Aorta (tissue), 5 donors: ENCODE measurements at regions not wholly inside any gene's neighbourhood (a gene's known extent, or its start where the extent isn't known, plus 50 kb on each side); places are given as distances from the start of the nearest gene placed in this dataset.

Experiments used
- ATAC-seq: fragments of 200-7000 bp; cut with Tn5 transposase; one replicate; pipeline ENCODE4 v1.9.1; 2022; ENCODE audit warnings: moderate library complexity; ENCODE audit not compliant: low FRiP score
- DNase-seq, 2 donors: peaks; one replicate each; pipeline ENCODE4 v3.0.0-alpha.2; 2020
- H3K27ac ChIP-seq, 2 donors: one replicate each; pipeline ENCODE4 v1.5.1; 2013; ENCODE audit warnings: low read length in 2 of 2, mild to moderate bottlenecking in 2 of 2, moderate library complexity in 2 of 2, control low read depth in 1 of 2, inconsistent platforms in 1 of 2, low read depth in 1 of 2
- H3K27me3 ChIP-seq, 2 donors: one replicate each; pipeline ENCODE4 v1.6.1; 2013; ENCODE audit warnings: control low read depth in 1 of 2, low read length in 1 of 2, mild to moderate bottlenecking in 1 of 2, moderate library complexity in 1 of 2; ENCODE audit not compliant: insufficient read depth in 2 of 2, control insufficient read depth in 1 of 2
- H3K36me3 ChIP-seq, 2 donors: one replicate each; pipeline ENCODE4 v1.6.1; 2013; ENCODE audit warnings: control low read depth in 1 of 2, low read length in 1 of 2, mild to moderate bottlenecking in 1 of 2; ENCODE audit not compliant: insufficient read depth in 2 of 2, control insufficient read depth in 1 of 2
- H3K4me1 ChIP-seq, 2 donors: one replicate each; pipeline ENCODE4 v1.6.1; 2013; ENCODE audit warnings: low read length in 2 of 2, control low read depth in 1 of 2, mild to moderate bottlenecking in 1 of 2, moderate library complexity in 1 of 2; ENCODE audit not compliant: insufficient read depth in 2 of 2, control insufficient read depth in 1 of 2
- H3K4me3 ChIP-seq, 2 donors: one replicate each; pipeline ENCODE4 v1.5.1; 2013; ENCODE audit warnings: low read length in 2 of 2, control low read depth in 1 of 2, mild to moderate bottlenecking in 1 of 2
- H3K9me3 ChIP-seq: one replicate; pipeline ENCODE4 v1.6.1; 2013; ENCODE audit warnings: mild to moderate bottlenecking, low read length; ENCODE audit not compliant: control insufficient read depth
- WGBS, 2 donors: extraction: QIAGEN DNeasy Blood & Tissue Kit; methylation state at CpG; one replicate each; pipeline ENCODE4 v1.1.7; 2013; 5-methylcytosine and 5-hydroxymethylcytosine counted together
- intact Hi-C, 2 donors: fragments of 100-400 bp; cut with DNase I; formaldehyde crosslinking; loops; one replicate each; pipeline versions ENCODE4 v1.14.2 to v1.15.0; 2022
- donor health status: healthy with polysubstance abuse.
- donor health status: Bipolar disorder and iron deficiency.
- donor health status: DM: no; HTN: no; CAD: no.
- donor health status: DM: no; HTN: no; CAD: no.
- donor health status: DM: yes; HTN: yes; CAD: no.

GRCh38 chr21:35764077-35764476 lies 296.2 kb downstream of the SETD4 start:
- no peak for DNase-seq
- no peak overlapping the region for H3K27ac ChIP-seq
- no peaks in the 10 kb centered on the region for H3K27me3 ChIP-seq
- no peaks in the 10 kb centered on the region for H3K9me3 ChIP-seq
- H3K36me3 ChIP-seq: no peaks in the 10 kb centered on the region
- intact Hi-C loops: no loop called here
- no peak for ATAC-seq
- WGBS, 2 donors: 95 to 97% methylated on average over 3 of the region's 3 CpGs
- H3K4me1 ChIP-seq: peaks cover 4% of the 10 kb centered on the region in 2 donors
- no peak overlapping the region for H3K4me3 ChIP-seq

GRCh38 chr21:35754583-35754982 lies 305.7 kb downstream of the SETD4 start:
- no peak overlapping the region for H3K27ac ChIP-seq
- no peak for DNase-seq
- H3K4me1 ChIP-seq: no peaks in the 10 kb centered on the region
- no peak for ATAC-seq
- no peak overlapping the region for H3K4me3 ChIP-seq
- peaks cover 0 to 1% of the 10 kb centered on the region in 2 donors for H3K27me3 ChIP-seq
- H3K36me3 ChIP-seq: peaks cover 0 to 2% of the 10 kb centered on the region in 2 donors
- no peaks in the 10 kb centered on the region for H3K9me3 ChIP-seq
- 68 to 69% methylated on average over 2 of the region's 2 CpGs for WGBS, 2 donors
- intact Hi-C loops: no loop called here

GRCh38 chr21:35753308-35753707 lies 307.0 kb downstream of the SETD4 start:
- no peak overlapping the region for H3K27ac ChIP-seq
- ATAC-seq: no peak
- intact Hi-C loops: no loop called here

GRCh38 chr21:35751171-35751570 lies 309.2 kb downstream of the SETD4 start:
- H3K27ac ChIP-seq: no peak overlapping the region
- intact Hi-C loops: no loop called here
- no peaks in the 10 kb centered on the region for H3K27me3 ChIP-seq
- H3K36me3 ChIP-seq: no peaks in the 10 kb centered on the region
- DNase-seq: no peak
- no peaks in the 10 kb centered on the region for H3K9me3 ChIP-seq
- H3K4me3 ChIP-seq: no peak overlapping the region
- no peaks in the 10 kb centered on the region for H3K4me1 ChIP-seq
- no peak for ATAC-seq

More at GRCh38 chr21:35753308-35753707, 307.0 kb downstream of the SETD4 start:
- peaks cover 0 to 1% of the 10 kb centered on the region in 2 donors for H3K27me3 ChIP-seq
- no peaks in the 10 kb centered on the region for H3K4me1 ChIP-seq
- peaks cover 0 to 2% of the 10 kb centered on the region in 2 donors for H3K36me3 ChIP-seq
- no peaks in the 10 kb centered on the region for H3K9me3 ChIP-seq
- WGBS, 2 donors: 82 to 91% methylated on average over 2 of the region's 2 CpGs
- DNase-seq: no peak
- no peak overlapping the region for H3K4me3 ChIP-seq

GRCh38 chr21:35749904-35750303 lies 310.4 kb downstream of the SETD4 start:
- intact Hi-C loops: no loop called here
- DNase-seq (no peak), ATAC-seq (no peak)
- WGBS, 2 donors: 90 to 95% methylated on average over 3 of the region's 3 CpGs
- no peaks in the 10 kb centered on the region for H3K27me3 ChIP-seq
- no peaks in the 10 kb centered on the region for H3K9me3 ChIP-seq
- no peaks in the 10 kb centered on the region for H3K4me1 ChIP-seq
- no peak overlapping the region for H3K27ac ChIP-seq
- H3K4me3 ChIP-seq: no peak overlapping the region
- no peaks in the 10 kb centered on the region for H3K36me3 ChIP-seq

GRCh38 chr21:35748678-35749314 lies 311.5 kb downstream of the SETD4 start:
- no peaks in the 10 kb centered on the region for H3K9me3 ChIP-seq
- no peak for DNase-seq
- no peaks in the 10 kb centered on the region for H3K36me3 ChIP-seq
- no peak overlapping the region for H3K27ac ChIP-seq
- no peaks in the 10 kb centered on the region for H3K4me1 ChIP-seq
- no peaks in the 10 kb centered on the region for H3K27me3 ChIP-seq
- ATAC-seq: no peak
- intact Hi-C loops: no loop called here
- no peak overlapping the region for H3K4me3 ChIP-seq
- WGBS, 2 donors: 93 to 94% methylated on average over 3 of the region's 3 CpGs

GRCh38 chr21:35743571-35743970 lies 316.8 kb downstream of the SETD4 start:
- WGBS, 2 donors: 80 to 84% methylated on average over 4 of the region's 4 CpGs
- Histone ChIP-seq H3K36me3 (no peaks in the 10 kb centered on the region), H3K27ac (no peak overlapping the region), H3K4me1 (peaks cover 0 to 2% of the 10 kb centered on the region in 2 donors), H3K4me3 (no peak overlapping the region), H3K9me3 (peaks cover 2% of the 10 kb centered on the region), H3K27me3 (no peaks in the 10 kb centered on the region)
- DNase-seq (no peak), ATAC-seq (no peak)
- intact Hi-C loops: no loop called here

GRCh38 chr21:35738347-35738961 lies 321.9 kb downstream of the SETD4 start:
- Histone ChIP-seq H3K4me3 (no peak overlapping the region), H3K4me1 (peaks cover 0 to 2% of the 10 kb centered on the region in 2 donors), H3K27ac (peak overlapping the region; percentile 36 to 37), H3K27me3 (no peaks in the 10 kb centered on the region), H3K9me3 (peaks cover 2% of the 10 kb centered on the region), H3K36me3 (no peaks in the 10 kb centered on the region)
- DNase-seq (no peak), ATAC-seq (peak; percentile 26)
- WGBS, 2 donors: 44 to 58% methylated on average over 8 of the region's 8 CpGs
- intact Hi-C loops: no loop called here

GRCh38 chr21:35737899-35738346 lies 322.4 kb downstream of the SETD4 start:
- Histone ChIP-seq H3K27ac (peak overlapping the region; percentile 36 to 37), H3K9me3 (peaks cover 2% of the 10 kb centered on the region), H3K4me3 (no peak overlapping the region), H3K36me3 (no peaks in the 10 kb centered on the region), H3K27me3 (no peaks in the 10 kb centered on the region), H3K4me1 (peaks cover 0 to 2% of the 10 kb centered on the region in 2 donors)
- ATAC-seq (peak; percentile 65), DNase-seq (peak in 1 of 2 donors; percentile 75)
- WGBS, 2 donors: 40 to 42% methylated on average over 6 of the region's 6 CpGs
- intact Hi-C loops: no loop called here
